A549 (cell line): ENCODE measurements at regions not wholly inside any gene's neighbourhood (a gene's known extent, or its start where the extent isn't known, plus 50 kb on each side); places are given as distances from the start of the nearest gene placed in this dataset.
"Not testable (repeated sequence)": the region's sequence is repeated elsewhere in the genome, so short reads cannot be mapped to it uniquely, and the experiment has no call there.

Source experiments
- CHD2 ChIP-seq: fragments of 150-350 bp; IDR thresholded peaks from 2 replicates; pipeline ENCODE4 v1.6.1; 2014; ENCODE audit warnings: low read length; ENCODE audit not compliant: partially characterized antibody
- EHF ChIP-seq: fragments of 250-450 bp; sonication (Bioruptor Pico); IDR thresholded peaks from 2 replicates; pipeline ENCODE4 v1.5.0; 2020; ENCODE audit warnings: mild to moderate bottlenecking
- EP300 ChIP-seq, 2 experiments: fragments of >200 bp; sonication (Bioruptor Twin); formaldehyde crosslinking; IDR thresholded peaks; 2 replicates in 1 of 2; 3 replicates in 1 of 2; pipeline ENCODE4 v1.6.1; 2016 to 2017
- NFE2L2 ChIP-seq: fragments of 150-350 bp; conservative IDR thresholded peaks from 2 replicates; pipeline ENCODE4 v1.6.1; 2014; ENCODE audit warnings: low read length
- POLR2A ChIP-seq: IDR thresholded peaks from 2 replicates; pipeline ENCODE4 v1.6.1; 2012; ENCODE audit warnings: mild to moderate bottlenecking, low read length
- POLR2AphosphoS2 ChIP-seq: conservative IDR thresholded peaks from 2 replicates; pipeline ENCODE4 v1.6.1; 2012; ENCODE audit warnings: low read length, improper control_type of control experiment, inconsistent platforms
- RAD21 ChIP-seq, 2 experiments: fragments of >200 bp in 1 of 2; sonication (Bioruptor Twin) in 1 of 2; formaldehyde crosslinking in 1 of 2; IDR thresholded peaks in 1 of 2; conservative IDR thresholded peaks in 1 of 2; 2 replicates in 1 of 2; 3 replicates in 1 of 2; pipeline ENCODE4 v1.6.1; 2012 to 2018; ENCODE audit warnings: inconsistent platforms in 1 of 2
- RNF2 ChIP-seq: fragments of 200-600 bp; sonication (generic); IDR thresholded peaks from 2 replicates; pipeline ENCODE4 v1.6.1; 2016; ENCODE audit warnings: low read depth, mild to moderate bottlenecking, antibody characterized with exemption, moderate library complexity, borderline replicate concordance
- TP53 ChIP-seq: fragments of 250-450 bp; sonication (Bioruptor Pico); IDR thresholded peaks from 2 replicates; pipeline ENCODE4 v1.5.0; 2021; ENCODE audit warnings: mild to moderate bottlenecking, moderate library complexity
- TF ChIP-seq, protein P1 (sequence below): fragments of >200 bp; sonication (Bioruptor Twin); formaldehyde crosslinking; IDR thresholded peaks from 3 replicates; pipeline ENCODE4 v1.5.1; 2016
- TF ChIP-seq, protein P2 (sequence below): IDR thresholded peaks from 2 replicates; pipeline ENCODE4 v1.6.1; 2012; ENCODE audit warnings: low read depth, borderline replicate concordance

DNA sequence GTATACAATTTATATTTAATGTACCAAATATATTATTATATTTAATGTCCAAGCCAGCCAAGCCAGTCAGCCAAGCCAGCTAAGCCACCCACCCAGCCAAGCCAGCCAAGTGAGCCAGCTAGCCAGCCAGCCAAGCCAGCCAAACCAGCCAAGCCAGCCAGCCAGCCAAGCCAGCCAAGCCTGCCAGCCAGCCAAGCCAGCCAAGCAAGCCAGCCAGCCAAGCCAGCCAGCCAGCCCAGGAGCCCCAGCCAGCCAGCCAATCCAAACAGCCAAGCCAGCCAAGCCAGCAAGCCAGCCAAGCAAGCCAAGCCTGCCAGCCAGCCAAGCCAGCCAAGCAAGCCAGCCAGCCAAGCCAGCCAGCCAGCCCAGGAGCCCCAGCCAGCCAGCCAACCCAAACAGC lies 1596.3 kb downstream of the RPIA start:
- TF ChIP-seq, protein P1, sequence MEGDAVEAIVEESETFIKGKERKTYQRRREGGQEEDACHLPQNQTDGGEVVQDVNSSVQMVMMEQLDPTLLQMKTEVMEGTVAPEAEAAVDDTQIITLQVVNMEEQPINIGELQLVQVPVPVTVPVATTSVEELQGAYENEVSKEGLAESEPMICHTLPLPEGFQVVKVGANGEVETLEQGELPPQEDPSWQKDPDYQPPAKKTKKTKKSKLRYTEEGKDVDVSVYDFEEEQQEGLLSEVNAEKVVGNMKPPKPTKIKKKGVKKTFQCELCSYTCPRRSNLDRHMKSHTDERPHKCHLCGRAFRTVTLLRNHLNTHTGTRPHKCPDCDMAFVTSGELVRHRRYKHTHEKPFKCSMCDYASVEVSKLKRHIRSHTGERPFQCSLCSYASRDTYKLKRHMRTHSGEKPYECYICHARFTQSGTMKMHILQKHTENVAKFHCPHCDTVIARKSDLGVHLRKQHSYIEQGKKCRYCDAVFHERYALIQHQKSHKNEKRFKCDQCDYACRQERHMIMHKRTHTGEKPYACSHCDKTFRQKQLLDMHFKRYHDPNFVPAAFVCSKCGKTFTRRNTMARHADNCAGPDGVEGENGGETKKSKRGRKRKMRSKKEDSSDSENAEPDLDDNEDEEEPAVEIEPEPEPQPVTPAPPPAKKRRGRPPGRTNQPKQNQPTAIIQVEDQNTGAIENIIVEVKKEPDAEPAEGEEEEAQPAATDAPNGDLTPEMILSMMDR = not testable (repeated sequence)
- TF ChIP-seq TP53; RNF2; POLR2A; EHF; CHD2; POLR2AphosphoS2; EP300 (IDR thresholded peaks at IDR 0.05); RAD21 (conservative IDR thresholded peaks at IDR 0.05 in 1 of 2, IDR thresholded peaks at IDR 0.05 in 1 of 2); NFE2L2: not testable (repeated sequence)
- TF ChIP-seq, protein P2, sequence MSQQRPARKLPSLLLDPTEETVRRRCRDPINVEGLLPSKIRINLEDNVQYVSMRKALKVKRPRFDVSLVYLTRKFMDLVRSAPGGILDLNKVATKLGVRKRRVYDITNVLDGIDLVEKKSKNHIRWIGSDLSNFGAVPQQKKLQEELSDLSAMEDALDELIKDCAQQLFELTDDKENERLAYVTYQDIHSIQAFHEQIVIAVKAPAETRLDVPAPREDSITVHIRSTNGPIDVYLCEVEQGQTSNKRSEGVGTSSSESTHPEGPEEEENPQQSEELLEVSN = not testable (repeated sequence)
